ENCODE measurements at regions not wholly inside any gene's neighbourhood (a gene's known extent, or its start where the extent isn't known, plus 50 kb on each side); places are given as distances from the start of the nearest gene placed in this dataset.

GRCh38 chr6:56732517-56732916 is 89.8 kb upstream of the DST start:
- TF ChIP-seq GATA2 (IDR thresholded peaks at IDR 0.05; ENCODE audit: low read depth, low read length) (no peak), GATA3 (IDR thresholded peaks at IDR 0.05; ENCODE audit: low read depth, low read length) (no peak)
